Common myeloid progenitor, CD34-positive (primary cell): ENCODE measurements at regions not wholly inside any gene's neighbourhood (a gene's known extent, or its start where the extent isn't known, plus 50 kb on each side); places are given as distances from the start of the nearest gene placed in this dataset.
"Not testable (repeated sequence)": the region's sequence is repeated elsewhere in the genome, so short reads cannot be mapped to it uniquely, and the experiment has no call there.

Source experiments
- CTCF ChIA-PET: fragments of 350-600 bp; sonication (Branson Sonifier 250); formaldehyde crosslinking; loops from one replicate; lab custom pipeline; 2021; ENCODE audit warnings: antibody characterized with exemption; lab: Charles Lee
- POLR2A ChIA-PET: fragments of 350-600 bp; sonication (Branson Sonifier 250); formaldehyde crosslinking; loops from one replicate; lab custom pipeline; 2021; ENCODE audit warnings: antibody characterized with exemption; lab: Charles Lee
- DNase-seq, 3 donors: peaks; one replicate each; pipeline versions ENCODE4 v3.0.0 to v3.0.0-alpha.2; 2013
- H3K27ac ChIP-seq, 2 experiments: 1 replicate in 1 of 2; 2 replicates in 1 of 2; pipeline ENCODE4 v1.7.0; 2013; ENCODE audit warnings: inconsistent platforms in 2 of 2, low read length in 2 of 2, mild to moderate bottlenecking in 2 of 2, low read depth in 1 of 2, moderate library complexity in 1 of 2; ENCODE audit not compliant: severe bottlenecking in 2 of 2, insufficient read depth in 1 of 2, poor library complexity in 1 of 2
- H3K27me3 ChIP-seq, 5 experiments: replicated peaks in 2 of 5; 1 replicate in 3 of 5; 2 replicates in 2 of 5; pipeline versions ENCODE4 v1.6.1 to v1.7.0; 2013; ENCODE audit warnings: low read length in 4 of 5, mild to moderate bottlenecking in 2 of 5, moderate library complexity in 2 of 5, inconsistent platforms in 1 of 5; ENCODE audit not compliant: insufficient read depth in 5 of 5, control insufficient read depth in 4 of 5
- H3K36me3 ChIP-seq, 4 experiments: 1 replicate in 2 of 4; 2 replicates in 2 of 4; pipeline versions ENCODE4 v1.6.1 to v1.7.0; 2013; ENCODE audit warnings: low read length in 3 of 4, control low read depth in 1 of 4, mild to moderate bottlenecking in 1 of 4; ENCODE audit not compliant: control insufficient read depth in 4 of 4, insufficient read depth in 4 of 4
- H3K4me1 ChIP-seq, 4 experiments: 1 replicate in 3 of 4; 2 replicates in 1 of 4; pipeline versions ENCODE4 v1.6.1 to v1.7.1; 2013; ENCODE audit warnings: low read length in 3 of 4, mild to moderate bottlenecking in 3 of 4, control low read depth in 1 of 4, inconsistent platforms in 1 of 4, moderate library complexity in 1 of 4; ENCODE audit not compliant: control insufficient read depth in 4 of 4, insufficient read depth in 4 of 4; ENCODE audit errors: control extremely low read depth in 1 of 4
- H3K4me3 ChIP-seq, 7 experiments: 1 replicate in 4 of 7; 2 replicates in 3 of 7; pipeline versions ENCODE4 v1.5.1 to v1.7.0; 2013; ENCODE audit warnings: mild to moderate bottlenecking in 7 of 7, low read length in 6 of 7, moderate library complexity in 6 of 7, inconsistent platforms in 2 of 7, low read depth in 2 of 7, control low read depth in 1 of 7; ENCODE audit not compliant: insufficient read depth in 4 of 7, control insufficient read depth in 1 of 7; ENCODE audit errors: extremely low read depth in 1 of 7
- H3K9me3 ChIP-seq, 5 experiments: 1 replicate in 4 of 5; 2 replicates in 1 of 5; pipeline versions ENCODE4 v1.6.1 to v1.7.1; 2013; ENCODE audit warnings: low read length in 4 of 5, mild to moderate bottlenecking in 2 of 5, inconsistent platforms in 1 of 5, low read depth in 1 of 5, moderate library complexity in 1 of 5; ENCODE audit not compliant: control insufficient read depth in 4 of 5, insufficient read depth in 2 of 5; ENCODE audit errors: control extremely low read depth in 1 of 5
- WGBS: methylation state at CpG from one replicate; pipeline ENCODE4 v1.1.5; 2013; ENCODE audit not compliant: insufficient coverage; 5-methylcytosine and 5-hydroxymethylcytosine counted together

- no peaks in the 10 kb centered on the region for H3K9me3 ChIP-seq
- no peak overlapping the region for H3K27ac ChIP-seq
- no peaks in the 10 kb centered on the region for H3K4me1 ChIP-seq
- ChIA-PET CTCF (no interaction called here), POLR2A (no interaction called here)
- no peak overlapping the region for H3K4me3 ChIP-seq
- no peaks in the 10 kb centered on the region for H3K36me3 ChIP-seq
- no peaks in the 10 kb centered on the region for H3K27me3 ChIP-seq
- DNase-seq = no peak
- WGBS = no CpG with 5 or more reads among the region's 1 CpG
Measured at GRCh38 chr1:189706594-189706993, 771.1 kb downstream of the BRINP3 start.

GRCh38 chr1:189708674-189709073, 769.0 kb downstream of the BRINP3 start:
- Histone ChIP-seq H3K9me3 (no peaks in the 10 kb centered on the region), H3K4me3 (no peak overlapping the region), H3K27ac (no peak overlapping the region), H3K4me1 (no peaks in the 10 kb centered on the region), H3K36me3 (no peaks in the 10 kb centered on the region), H3K27me3 (no peaks in the 10 kb centered on the region)
- DNase-seq = no peak
- POLR2A ChIA-PET = no interaction called here
- CTCF ChIA-PET = no interaction called here
- 100% methylated on average over 3 of the region's 3 CpGs for WGBS

GRCh38 chr1:189718147-189718795, 759.4 kb downstream of the BRINP3 start:
- CTCF ChIA-PET, H3K4me1 ChIP-seq, DNase-seq, H3K27ac ChIP-seq, H3K36me3 ChIP-seq, POLR2A ChIA-PET, H3K4me3 ChIP-seq, H3K9me3 ChIP-seq, H3K27me3 ChIP-seq: not testable (repeated sequence)
- WGBS = 96% methylated on average over 26 of the region's 38 CpGs

GRCh38 chr1:189726806-189727205, 750.9 kb downstream of the BRINP3 start:
- Histone ChIP-seq H3K36me3 (no peaks in the 10 kb centered on the region), H3K9me3 (peaks cover 0 to 2% (median 0%) of the 10 kb centered on the region in 5 experiments), H3K27ac (no peak overlapping the region), H3K27me3 (no peaks in the 10 kb centered on the region), H3K4me1 (no peaks in the 10 kb centered on the region), H3K4me3 (no peak overlapping the region)
- CTCF ChIA-PET = no interaction called here
- POLR2A ChIA-PET = no interaction called here
- 92% methylated on average over 4 of the region's 4 CpGs for WGBS
- no peak for DNase-seq

- POLR2A ChIA-PET = no interaction called here
- no peaks in the 10 kb centered on the region for H3K9me3 ChIP-seq
- no peaks in the 10 kb centered on the region for H3K27me3 ChIP-seq
- no peaks in the 10 kb centered on the region for H3K36me3 ChIP-seq
- H3K27ac ChIP-seq = no peak overlapping the region
- CTCF ChIA-PET = no interaction called here
- H3K4me1 ChIP-seq = no peaks in the 10 kb centered on the region
- no peak for DNase-seq
- no peak overlapping the region for H3K4me3 ChIP-seq
Measured at GRCh38 chr1:189751311-189751710, 726.4 kb downstream of the BRINP3 start.

- POLR2A ChIA-PET = no interaction called here
- CTCF ChIA-PET = no interaction called here
- H3K4me3 ChIP-seq = no peak overlapping the region
- no peak for DNase-seq
- H3K4me1 ChIP-seq = no peaks in the 10 kb centered on the region
- no peaks in the 10 kb centered on the region for H3K27me3 ChIP-seq
- no CpG with 5 or more reads among the region's 1 CpG for WGBS
- no peak overlapping the region for H3K27ac ChIP-seq
- no peaks in the 10 kb centered on the region for H3K36me3 ChIP-seq
- no peaks in the 10 kb centered on the region for H3K9me3 ChIP-seq
Measured at GRCh38 chr1:189752461-189752995, 725.1 kb downstream of the BRINP3 start.

GRCh38 chr1:189755100-189755499, 722.6 kb downstream of the BRINP3 start:
- H3K27ac ChIP-seq, DNase-seq, H3K4me1 ChIP-seq, H3K36me3 ChIP-seq, H3K4me3 ChIP-seq, CTCF ChIA-PET, H3K9me3 ChIP-seq, H3K27me3 ChIP-seq, POLR2A ChIA-PET: not testable (repeated sequence)
- 89% methylated on average over 4 of the region's 9 CpGs for WGBS
